ENCODE measurements at regions not wholly inside any gene's neighbourhood (a gene's known extent, or its start where the extent isn't known, plus 50 kb on each side); places are given as distances from the start of the nearest gene placed in this dataset.

DNA sequence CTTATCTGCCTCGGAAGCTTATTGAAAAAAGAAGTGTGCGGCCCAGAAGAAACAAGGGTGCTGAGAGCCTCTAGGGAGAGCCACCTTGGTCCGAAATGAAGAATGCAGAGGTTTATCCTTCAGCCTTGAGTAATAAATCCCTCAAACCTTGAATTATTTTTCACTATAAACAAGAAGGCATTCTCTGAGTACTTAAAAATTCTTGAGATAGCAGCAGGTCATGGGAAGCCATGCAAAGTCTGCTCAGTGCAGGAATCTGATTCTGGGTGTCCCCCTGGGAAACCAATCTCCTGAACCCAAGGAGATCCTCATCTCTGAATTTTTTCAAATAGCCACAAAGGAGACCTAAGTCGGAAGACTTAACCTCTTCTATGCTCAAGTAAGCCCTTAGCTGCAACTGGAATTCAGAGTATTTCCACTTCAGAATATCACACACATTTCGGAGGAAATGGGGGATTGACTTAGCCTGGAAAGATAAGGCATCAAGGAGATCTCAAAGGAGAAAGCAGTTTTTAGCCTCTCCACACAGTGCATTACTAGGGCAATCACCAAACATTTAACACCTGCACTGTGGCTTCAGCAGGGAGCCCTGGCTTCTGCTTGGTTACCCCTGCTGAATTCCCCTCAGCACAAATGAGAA is 365.0 kb downstream of the ETS1 start:
- H3K4me3 ChIP-seq (ENCODE audit: low read depth, low read length), result no peak overlapping the region
- DNase-seq (ENCODE audit: low read depth), result no peak
- TF ChIP-seq, protein P1, sequence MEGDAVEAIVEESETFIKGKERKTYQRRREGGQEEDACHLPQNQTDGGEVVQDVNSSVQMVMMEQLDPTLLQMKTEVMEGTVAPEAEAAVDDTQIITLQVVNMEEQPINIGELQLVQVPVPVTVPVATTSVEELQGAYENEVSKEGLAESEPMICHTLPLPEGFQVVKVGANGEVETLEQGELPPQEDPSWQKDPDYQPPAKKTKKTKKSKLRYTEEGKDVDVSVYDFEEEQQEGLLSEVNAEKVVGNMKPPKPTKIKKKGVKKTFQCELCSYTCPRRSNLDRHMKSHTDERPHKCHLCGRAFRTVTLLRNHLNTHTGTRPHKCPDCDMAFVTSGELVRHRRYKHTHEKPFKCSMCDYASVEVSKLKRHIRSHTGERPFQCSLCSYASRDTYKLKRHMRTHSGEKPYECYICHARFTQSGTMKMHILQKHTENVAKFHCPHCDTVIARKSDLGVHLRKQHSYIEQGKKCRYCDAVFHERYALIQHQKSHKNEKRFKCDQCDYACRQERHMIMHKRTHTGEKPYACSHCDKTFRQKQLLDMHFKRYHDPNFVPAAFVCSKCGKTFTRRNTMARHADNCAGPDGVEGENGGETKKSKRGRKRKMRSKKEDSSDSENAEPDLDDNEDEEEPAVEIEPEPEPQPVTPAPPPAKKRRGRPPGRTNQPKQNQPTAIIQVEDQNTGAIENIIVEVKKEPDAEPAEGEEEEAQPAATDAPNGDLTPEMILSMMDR (IDR thresholded peaks at IDR 0.05; ENCODE audit: low read depth, low read length, missing control alignments), result no peak

DNA sequence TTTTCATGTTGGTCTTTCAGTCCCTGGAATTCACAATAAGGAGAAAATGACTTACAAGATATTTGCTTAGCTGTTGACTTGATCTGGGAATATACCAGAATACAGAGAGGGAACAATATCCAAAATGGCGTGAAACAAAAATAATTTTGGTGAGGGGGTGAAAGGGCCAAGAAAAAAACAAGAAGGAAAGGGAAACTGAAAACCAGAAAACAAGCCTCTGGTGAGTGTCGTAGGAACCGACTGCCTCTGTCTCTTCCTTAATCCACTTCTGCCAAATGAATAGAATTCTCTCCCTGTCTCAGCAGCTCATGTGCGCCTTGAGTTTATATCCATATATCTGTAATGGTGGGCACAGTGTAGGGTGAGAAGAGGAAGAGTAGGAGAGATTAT is 367.6 kb downstream of the ETS1 start:
- H3K4me3 ChIP-seq (ENCODE audit: low read depth, low read length), result no peak overlapping the region
- TF ChIP-seq, protein P1 (IDR thresholded peaks at IDR 0.05; ENCODE audit: low read depth, low read length, missing control alignments), result no peak
- no peak for DNase-seq (ENCODE audit: low read depth)

DNA sequence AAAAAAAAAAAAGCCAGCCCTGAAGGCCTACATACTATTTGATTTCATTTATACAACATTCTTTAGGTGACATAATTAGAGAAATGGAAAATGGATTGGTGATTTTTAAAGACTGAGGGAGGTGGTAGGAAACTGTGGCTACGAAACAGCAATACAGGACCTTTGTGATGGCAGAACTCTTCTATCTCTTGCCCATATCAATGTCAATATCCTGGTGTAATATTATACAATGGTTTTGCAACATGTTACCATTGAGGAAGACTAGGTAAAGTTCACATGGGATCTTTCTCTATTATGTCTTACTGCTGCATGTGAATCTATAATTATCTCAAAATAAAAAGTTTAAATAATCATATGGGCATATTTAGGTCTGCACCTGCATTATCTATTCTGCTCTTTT is 371.2 kb downstream of the ETS1 start:
- DNase-seq (ENCODE audit: low read depth), result no peak
- TF ChIP-seq, protein P1 (IDR thresholded peaks at IDR 0.05; ENCODE audit: low read depth, low read length, missing control alignments), result no peak
- no peak overlapping the region for H3K4me3 ChIP-seq (ENCODE audit: low read depth, low read length)

DNA sequence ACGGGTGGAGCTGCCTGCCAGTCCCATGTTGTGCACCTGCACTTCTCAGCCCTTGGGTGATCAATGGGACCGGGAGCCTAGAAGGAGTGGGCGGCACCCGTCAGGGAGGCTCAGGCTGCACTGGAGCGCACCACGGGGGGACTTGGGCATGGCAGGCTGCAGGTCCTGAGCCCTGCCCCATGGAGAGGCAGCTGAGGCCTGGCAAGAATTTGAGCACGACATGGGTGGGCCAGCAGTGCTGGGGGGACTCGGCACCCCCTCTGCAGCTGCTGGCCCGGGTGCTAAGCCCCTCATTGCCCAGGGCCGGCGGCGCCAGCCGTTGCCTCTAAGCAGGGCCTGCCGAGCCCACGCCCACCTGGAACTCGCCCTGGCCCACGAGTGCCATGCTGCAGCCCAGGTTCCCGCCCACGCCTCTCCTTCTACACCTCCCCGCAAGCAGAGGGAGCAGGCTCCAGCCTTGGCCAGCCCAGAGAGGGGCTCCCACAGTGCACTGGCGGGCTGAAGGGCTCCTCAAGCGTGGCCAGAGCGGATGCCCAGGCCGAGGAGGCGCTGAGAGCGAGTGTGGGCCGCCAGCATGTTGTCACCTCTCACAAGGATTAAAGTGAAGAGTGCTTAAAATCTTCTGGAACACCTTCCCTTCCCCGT is 372.0 kb downstream of the ETS1 start:
- no peak overlapping the region for H3K4me3 ChIP-seq (ENCODE audit: low read depth, low read length)
- TF ChIP-seq, protein P1 (IDR thresholded peaks at IDR 0.05; ENCODE audit: low read depth, low read length, missing control alignments), result no peak
- no peak for DNase-seq (ENCODE audit: low read depth)

DNA sequence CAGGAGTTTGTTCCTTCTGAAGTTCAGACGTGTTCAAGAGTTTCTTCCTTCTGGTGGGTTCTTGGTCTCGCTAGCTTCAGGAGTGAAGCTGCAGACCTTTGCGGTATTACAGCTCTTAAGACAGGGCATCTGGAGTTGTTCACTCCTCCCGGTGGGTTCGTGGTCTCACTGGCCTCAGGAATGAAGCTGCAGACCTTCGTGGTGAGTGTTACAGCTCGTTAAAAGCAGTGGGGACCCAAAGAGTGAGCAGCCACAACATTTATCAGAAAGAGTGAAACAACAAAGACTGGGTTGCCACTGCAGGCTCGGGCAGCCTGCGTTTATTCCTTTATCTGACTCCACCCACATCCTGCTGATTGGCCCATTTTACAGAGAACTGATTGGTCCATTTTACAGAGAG is 373.1 kb downstream of the ETS1 start:
- TF ChIP-seq, protein P1 (IDR thresholded peaks at IDR 0.05; ENCODE audit: low read depth, low read length, missing control alignments), result no peak
- no peak for DNase-seq (ENCODE audit: low read depth)

DNA sequence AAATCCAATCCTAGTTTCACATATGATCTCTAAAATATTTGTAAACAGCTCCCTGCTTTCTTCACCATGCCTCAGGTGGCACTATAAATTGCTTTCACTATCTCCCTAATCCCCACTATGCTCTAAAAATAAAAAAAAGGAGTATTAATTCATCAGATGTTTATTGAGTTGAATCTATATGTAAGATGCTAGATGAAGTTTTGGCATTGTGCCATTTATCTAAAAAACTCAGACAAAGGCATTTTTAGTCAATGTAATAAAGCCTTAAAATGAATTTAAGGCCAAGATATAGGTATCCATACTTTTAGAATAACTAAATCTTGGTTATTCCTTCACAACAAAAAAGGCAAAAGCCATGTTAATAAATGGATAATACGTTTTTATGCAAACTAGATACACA is 373.9 kb downstream of the ETS1 start:
- DNase-seq (ENCODE audit: low read depth), result no peak
- TF ChIP-seq, protein P1 (IDR thresholded peaks at IDR 0.05; ENCODE audit: low read depth, low read length, missing control alignments), result no peak
- H3K4me3 ChIP-seq (ENCODE audit: low read depth, low read length), result no peak overlapping the region

More for the DNA sequence above, 373.1 kb downstream of the ETS1 start:
- no peak overlapping the region for H3K4me3 ChIP-seq (ENCODE audit: low read depth, low read length)

DNA sequence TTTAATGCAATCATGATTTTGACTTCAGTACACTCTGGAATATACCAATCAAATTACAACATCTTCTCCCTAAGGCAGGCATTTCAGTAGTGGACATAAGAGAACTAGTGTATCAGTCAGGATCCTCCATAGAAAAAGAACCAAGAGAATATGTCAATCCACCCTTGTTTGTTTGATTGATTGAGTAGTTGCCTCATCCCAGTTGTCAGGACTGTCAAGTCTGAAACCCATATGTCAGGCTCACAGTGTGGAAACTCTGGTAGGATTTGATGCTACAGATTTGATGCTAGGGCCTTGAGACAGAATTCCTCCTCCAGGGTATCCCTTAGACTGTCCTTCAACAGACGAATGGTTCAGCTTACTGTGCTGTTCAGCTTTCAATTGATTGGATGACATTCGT is 375.0 kb downstream of the ETS1 start:
- no peak for DNase-seq (ENCODE audit: low read depth)
- TF ChIP-seq, protein P1 (IDR thresholded peaks at IDR 0.05; ENCODE audit: low read depth, low read length, missing control alignments), result no peak
- H3K4me3 ChIP-seq (ENCODE audit: low read depth, low read length), result no peak overlapping the region

All from GM12864 (cell line).